Body of pancreas (tissue), 4 donors: ENCODE measurements at regions not wholly inside any gene's neighbourhood (a gene's known extent, or its start where the extent isn't known, plus 50 kb on each side); places are given as distances from the start of the nearest gene placed in this dataset.

Experiments
- POLR2A ChIP-seq, 3 donors: fragments of 450-650 bp; IDR thresholded peaks; one replicate each; pipeline ENCODE4 v1.6.1; 2016; ENCODE audit warnings: antibody characterized with exemption in 3 of 3, mild to moderate bottlenecking in 2 of 3
- TF ChIP-seq, protein P1 (sequence below), 7 experiments: fragments of 450-650 bp in 4 of 7; fragments of 200-600 bp in 3 of 7; sonication (generic) in 3 of 7; IDR thresholded peaks; one replicate each; pipeline ENCODE4 v1.5.1; 2016 to 2019; ENCODE audit warnings: antibody characterized with exemption in 7 of 7

DNA sequence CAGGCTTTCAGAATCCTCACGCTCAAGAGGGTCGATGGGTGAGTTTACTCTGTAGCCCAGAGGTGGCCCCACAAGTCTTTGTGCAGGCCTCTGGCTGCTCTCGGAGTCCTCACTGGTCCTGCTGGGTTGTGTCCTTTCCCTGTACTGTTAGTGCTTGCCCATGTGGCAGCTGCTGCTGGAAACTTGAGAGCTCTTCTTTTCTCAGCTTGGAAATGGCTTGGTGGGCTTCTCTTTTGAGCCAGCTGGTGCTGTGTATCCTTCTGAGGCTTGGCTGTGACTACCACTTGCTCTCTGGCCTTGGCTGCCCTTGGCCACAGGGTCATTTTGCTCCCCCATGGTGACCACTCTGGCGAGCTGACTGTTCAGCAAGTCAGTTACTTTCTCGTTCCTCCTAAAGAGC, 82.2 kb upstream of the LMO4 start:
- no peak for TF ChIP-seq POLR2A (IDR thresholded peaks at IDR 0.05)
- TF ChIP-seq, protein P1, sequence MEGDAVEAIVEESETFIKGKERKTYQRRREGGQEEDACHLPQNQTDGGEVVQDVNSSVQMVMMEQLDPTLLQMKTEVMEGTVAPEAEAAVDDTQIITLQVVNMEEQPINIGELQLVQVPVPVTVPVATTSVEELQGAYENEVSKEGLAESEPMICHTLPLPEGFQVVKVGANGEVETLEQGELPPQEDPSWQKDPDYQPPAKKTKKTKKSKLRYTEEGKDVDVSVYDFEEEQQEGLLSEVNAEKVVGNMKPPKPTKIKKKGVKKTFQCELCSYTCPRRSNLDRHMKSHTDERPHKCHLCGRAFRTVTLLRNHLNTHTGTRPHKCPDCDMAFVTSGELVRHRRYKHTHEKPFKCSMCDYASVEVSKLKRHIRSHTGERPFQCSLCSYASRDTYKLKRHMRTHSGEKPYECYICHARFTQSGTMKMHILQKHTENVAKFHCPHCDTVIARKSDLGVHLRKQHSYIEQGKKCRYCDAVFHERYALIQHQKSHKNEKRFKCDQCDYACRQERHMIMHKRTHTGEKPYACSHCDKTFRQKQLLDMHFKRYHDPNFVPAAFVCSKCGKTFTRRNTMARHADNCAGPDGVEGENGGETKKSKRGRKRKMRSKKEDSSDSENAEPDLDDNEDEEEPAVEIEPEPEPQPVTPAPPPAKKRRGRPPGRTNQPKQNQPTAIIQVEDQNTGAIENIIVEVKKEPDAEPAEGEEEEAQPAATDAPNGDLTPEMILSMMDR (IDR thresholded peaks at IDR 0.05) = no peak
